GM23338 (cell line): ENCODE measurements at regions not wholly inside any gene's neighbourhood (a gene's known extent, or its start where the extent isn't known, plus 50 kb on each side); places are given as distances from the start of the nearest gene placed in this dataset.

ENCODE experiments used
- ATAC-seq: fragments of 200-7000 bp; cut with Tn5 transposase; 3 replicates; pipeline ENCODE4 v1.9.1; 2020
- DNase-seq: peaks from one replicate; pipeline ENCODE4 v3.0.0-alpha.2; 2015; ENCODE audit warnings: low spot score
- H2AFZ ChIP-seq: fragments of 200-600 bp; sonication (generic); 2 replicates; pipeline ENCODE4 v1.8.0; 2016; ENCODE audit warnings: antibody characterized with exemption, mild to moderate bottlenecking, moderate library complexity
- H3F3A ChIP-seq: fragments of 200-600 bp; sonication (generic); replicated peaks from 2 replicates; pipeline ENCODE4 v1.8.0; 2017; ENCODE audit warnings: antibody characterized with exemption, mixed run types, low read depth
- H3K27ac ChIP-seq: fragments of 200-600 bp; sonication (generic); 2 replicates; pipeline ENCODE4 v1.6.1; 2016; ENCODE audit warnings: low read depth
- H3K27me3 ChIP-seq: fragments of 200-600 bp; sonication (generic); 2 replicates; pipeline ENCODE4 v1.8.0; 2016; ENCODE audit warnings: mild to moderate bottlenecking, mixed run types, moderate library complexity; ENCODE audit not compliant: insufficient read depth
- H3K36me3 ChIP-seq: fragments of 200-600 bp; sonication (generic); 2 replicates; pipeline ENCODE4 v1.8.0; 2016; ENCODE audit warnings: mild to moderate bottlenecking; ENCODE audit not compliant: insufficient read depth
- H3K4me1 ChIP-seq: fragments of 200-600 bp; sonication (generic); 2 replicates; pipeline ENCODE4 v1.8.0; 2016; ENCODE audit warnings: mild to moderate bottlenecking, moderate library complexity; ENCODE audit not compliant: insufficient read depth
- H3K4me2 ChIP-seq: fragments of 200-600 bp; sonication (generic); 2 replicates; pipeline ENCODE4 v1.7.1; 2017; ENCODE audit warnings: mixed run types
- H3K4me3 ChIP-seq: fragments of 200-600 bp; sonication (generic); 2 replicates; pipeline ENCODE4 v1.6.1; 2016; ENCODE audit warnings: mixed run types
- H3K79me2 ChIP-seq: fragments of 200-600 bp; sonication (generic); replicated peaks from 2 replicates; pipeline ENCODE4 v1.8.0; 2017; ENCODE audit warnings: mild to moderate bottlenecking; ENCODE audit not compliant: insufficient read depth
- H3K9me2 ChIP-seq: fragments of 200-600 bp; sonication (generic); 2 replicates; pipeline ENCODE4 v1.8.0; 2017; ENCODE audit not compliant: insufficient read depth
- H4K20me1 ChIP-seq: fragments of 200-600 bp; sonication (generic); replicated peaks from 2 replicates; pipeline ENCODE4 v1.8.0; 2017; ENCODE audit warnings: mild to moderate bottlenecking; ENCODE audit not compliant: insufficient read depth
- H3K27ac Mint-ChIP-seq: 2 replicates; pipeline ENCODE4 v1.8.0; 2020; ENCODE audit warnings: inconsistent platforms, mild to moderate bottlenecking, moderate library complexity, mixed read lengths
- H3K27me3 Mint-ChIP-seq: 3 replicates; pipeline ENCODE4 v1.8.0; 2022; ENCODE audit warnings: low read depth, mild to moderate bottlenecking, moderate library complexity, mixed read lengths, inconsistent platforms; ENCODE audit not compliant: insufficient read depth, poor library complexity
- H3K36me3 Mint-ChIP-seq: 3 replicates; pipeline ENCODE4 v1.8.0; 2021; ENCODE audit warnings: low read depth, mild to moderate bottlenecking, inconsistent platforms, moderate library complexity, mixed read lengths
- H3K4me1 Mint-ChIP-seq: 3 replicates; pipeline ENCODE4 v1.8.0; 2020; ENCODE audit warnings: mild to moderate bottlenecking, inconsistent platforms, mixed read lengths
- H3K4me3 Mint-ChIP-seq: 3 replicates; pipeline ENCODE4 v1.8.0; 2021; ENCODE audit warnings: moderate library complexity, mild to moderate bottlenecking, inconsistent platforms, mixed read lengths
- H3K9me3 Mint-ChIP-seq: 3 replicates; pipeline ENCODE4 v1.8.0; 2020; ENCODE audit warnings: moderate library complexity, mild to moderate bottlenecking, inconsistent platforms, mixed read lengths
- CREB1 ChIP-seq: fragments of 250-450 bp; sonication (Bioruptor Pico); IDR thresholded peaks from 2 replicates; pipeline ENCODE4 v1.5.0; 2020; ENCODE audit warnings: low read depth, mild to moderate bottlenecking, moderate library complexity
- EZH2phosphoT487 ChIP-seq: fragments of 200-600 bp; sonication (generic); IDR thresholded peaks from one replicate; pipeline ENCODE4 v1.8.1; 2018; ENCODE audit warnings: antibody characterized with exemption; ENCODE audit not compliant: unreplicated experiment
- JUNB ChIP-seq: IDR thresholded peaks from one replicate; pipeline ENCODE4 v1.6.1; 2016; ENCODE audit warnings: antibody characterized with exemption; ENCODE audit not compliant: unreplicated experiment
- NANOG ChIP-seq: IDR thresholded peaks from 2 replicates; pipeline ENCODE4 v1.6.1; 2016; ENCODE audit warnings: antibody characterized with exemption, borderline replicate concordance
- ZNF331 ChIP-seq: fragments of 250-450 bp; sonication (Bioruptor Pico); IDR thresholded peaks from 2 replicates; pipeline ENCODE4 v1.5.0; 2020; ENCODE audit warnings: low read depth, mild to moderate bottlenecking, moderate library complexity
- TF ChIP-seq, protein P1 (sequence below): fragments of 250-450 bp; sonication (Bioruptor Pico); IDR thresholded peaks from 2 replicates; pipeline ENCODE4 v1.5.0; 2020; ENCODE audit warnings: mild to moderate bottlenecking, moderate library complexity
- TF ChIP-seq, protein P2 (sequence below), 2 experiments: fragments of 200-600 bp in 1 of 2; sonication (generic) in 1 of 2; conservative IDR thresholded peaks; 2 replicates each; pipeline versions ENCODE4 v1.5.1 to v1.6.1; 2016 to 2017; ENCODE audit warnings: antibody characterized with exemption in 2 of 2, low read depth in 2 of 2, mild to moderate bottlenecking in 2 of 2, moderate library complexity in 1 of 2

GRCh38 chr2:121005453-121005852 is 269.8 kb downstream of the GLI2 start (continued):
- TF ChIP-seq, protein P1, sequence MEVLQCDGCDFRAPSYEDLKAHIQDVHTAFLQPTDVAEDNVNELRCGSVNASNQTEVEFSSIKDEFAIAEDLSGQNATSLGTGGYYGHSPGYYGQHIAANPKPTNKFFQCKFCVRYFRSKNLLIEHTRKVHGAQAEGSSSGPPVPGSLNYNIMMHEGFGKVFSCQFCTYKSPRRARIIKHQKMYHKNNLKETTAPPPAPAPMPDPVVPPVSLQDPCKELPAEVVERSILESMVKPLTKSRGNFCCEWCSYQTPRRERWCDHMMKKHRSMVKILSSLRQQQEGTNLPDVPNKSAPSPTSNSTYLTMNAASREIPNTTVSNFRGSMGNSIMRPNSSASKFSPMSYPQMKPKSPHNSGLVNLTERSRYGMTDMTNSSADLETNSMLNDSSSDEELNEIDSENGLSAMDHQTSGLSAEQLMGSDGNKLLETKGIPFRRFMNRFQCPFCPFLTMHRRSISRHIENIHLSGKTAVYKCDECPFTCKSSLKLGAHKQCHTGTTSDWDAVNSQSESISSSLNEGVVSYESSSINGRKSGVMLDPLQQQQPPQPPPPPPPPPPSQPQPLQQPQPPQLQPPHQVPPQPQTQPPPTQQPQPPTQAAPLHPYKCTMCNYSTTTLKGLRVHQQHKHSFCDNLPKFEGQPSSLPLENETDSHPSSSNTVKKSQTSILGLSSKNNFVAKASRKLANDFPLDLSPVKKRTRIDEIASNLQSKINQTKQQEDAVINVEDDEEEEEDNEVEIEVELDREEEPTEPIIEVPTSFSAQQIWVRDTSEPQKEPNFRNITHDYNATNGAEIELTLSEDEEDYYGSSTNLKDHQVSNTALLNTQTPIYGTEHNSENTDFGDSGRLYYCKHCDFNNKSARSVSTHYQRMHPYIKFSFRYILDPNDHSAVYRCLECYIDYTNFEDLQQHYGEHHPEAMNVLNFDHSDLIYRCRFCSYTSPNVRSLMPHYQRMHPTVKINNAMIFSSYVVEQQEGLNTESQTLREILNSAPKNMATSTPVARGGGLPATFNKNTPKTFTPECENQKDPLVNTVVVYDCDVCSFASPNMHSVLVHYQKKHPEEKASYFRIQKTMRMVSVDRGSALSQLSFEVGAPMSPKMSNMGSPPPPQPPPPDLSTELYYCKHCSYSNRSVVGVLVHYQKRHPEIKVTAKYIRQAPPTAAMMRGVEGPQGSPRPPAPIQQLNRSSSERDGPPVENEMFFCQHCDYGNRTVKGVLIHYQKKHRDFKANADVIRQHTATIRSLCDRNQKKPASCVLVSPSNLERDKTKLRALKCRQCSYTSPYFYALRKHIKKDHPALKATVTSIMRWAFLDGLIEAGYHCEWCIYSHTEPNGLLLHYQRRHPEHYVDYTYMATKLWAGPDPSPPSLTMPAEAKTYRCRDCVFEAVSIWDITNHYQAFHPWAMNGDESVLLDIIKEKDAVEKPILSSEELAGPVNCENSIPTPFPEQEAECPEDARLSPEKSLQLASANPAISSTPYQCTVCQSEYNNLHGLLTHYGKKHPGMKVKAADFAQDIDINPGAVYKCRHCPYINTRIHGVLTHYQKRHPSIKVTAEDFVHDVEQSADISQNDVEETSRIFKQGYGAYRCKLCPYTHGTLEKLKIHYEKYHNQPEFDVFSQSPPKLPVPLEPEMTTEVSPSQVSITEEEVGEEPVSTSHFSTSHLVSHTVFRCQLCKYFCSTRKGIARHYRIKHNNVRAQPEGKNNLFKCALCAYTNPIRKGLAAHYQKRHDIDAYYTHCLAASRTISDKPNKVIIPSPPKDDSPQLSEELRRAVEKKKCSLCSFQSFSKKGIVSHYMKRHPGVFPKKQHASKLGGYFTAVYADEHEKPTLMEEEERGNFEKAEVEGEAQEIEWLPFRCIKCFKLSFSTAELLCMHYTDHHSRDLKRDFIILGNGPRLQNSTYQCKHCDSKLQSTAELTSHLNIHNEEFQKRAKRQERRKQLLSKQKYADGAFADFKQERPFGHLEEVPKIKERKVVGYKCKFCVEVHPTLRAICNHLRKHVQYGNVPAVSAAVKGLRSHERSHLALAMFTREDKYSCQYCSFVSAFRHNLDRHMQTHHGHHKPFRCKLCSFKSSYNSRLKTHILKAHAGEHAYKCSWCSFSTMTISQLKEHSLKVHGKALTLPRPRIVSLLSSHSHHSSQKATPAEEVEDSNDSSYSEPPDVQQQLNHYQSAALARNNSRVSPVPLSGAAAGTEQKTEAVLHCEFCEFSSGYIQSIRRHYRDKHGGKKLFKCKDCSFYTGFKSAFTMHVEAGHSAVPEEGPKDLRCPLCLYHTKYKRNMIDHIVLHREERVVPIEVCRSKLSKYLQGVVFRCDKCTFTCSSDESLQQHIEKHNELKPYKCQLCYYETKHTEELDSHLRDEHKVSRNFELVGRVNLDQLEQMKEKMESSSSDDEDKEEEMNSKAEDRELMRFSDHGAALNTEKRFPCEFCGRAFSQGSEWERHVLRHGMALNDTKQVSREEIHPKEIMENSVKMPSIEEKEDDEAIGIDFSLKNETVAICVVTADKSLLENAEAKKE: no peak
- TF ChIP-seq NANOG: no peak

DNA sequence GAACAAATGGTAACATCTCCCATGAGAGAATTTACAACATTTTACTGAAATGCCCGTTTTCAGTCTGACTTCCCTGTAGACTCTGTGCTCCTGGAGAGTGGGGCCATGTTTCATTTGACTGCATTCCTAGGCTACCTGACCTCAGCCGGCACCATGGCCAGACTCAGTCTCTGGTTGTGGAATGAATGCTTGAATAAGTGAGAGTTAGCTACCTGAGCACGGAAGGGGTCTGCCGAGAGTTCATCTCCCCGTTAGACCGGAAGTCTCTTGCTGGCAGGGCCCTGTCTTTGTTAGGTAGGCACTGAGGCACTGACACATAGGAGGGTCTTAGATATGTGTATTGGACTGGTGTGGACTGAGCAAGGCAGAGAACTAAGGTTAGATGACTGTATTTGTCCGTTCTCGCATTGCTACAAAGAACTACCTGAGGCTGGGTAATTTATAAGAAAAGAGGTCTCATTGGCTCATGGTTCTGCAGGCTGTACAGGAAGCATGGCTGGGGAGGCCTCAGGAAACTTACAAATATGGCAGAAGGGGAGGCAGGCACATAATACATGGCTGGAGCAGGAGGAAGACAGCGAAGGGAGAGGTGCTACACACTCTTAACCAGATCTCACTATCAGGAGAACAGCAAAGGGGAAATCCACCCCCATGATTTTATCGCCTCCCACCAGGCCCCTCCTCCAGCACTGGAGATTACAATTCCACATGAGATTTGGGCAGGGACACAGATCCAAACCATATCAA is 271.2 kb downstream of the GLI2 start:
- no peak for DNase-seq
- H3K27me3 ChIP-seq: no peaks in the 10 kb centered on the region
- no peak overlapping the region for H3K4me3 Mint-ChIP-seq
- H3K27ac ChIP-seq: no peak overlapping the region
- peaks cover 19% of the 10 kb centered on the region for H3K27me3 Mint-ChIP-seq
- H2AFZ ChIP-seq: no peak overlapping the region
- peaks cover 8% of the 10 kb centered on the region; the same call in 1 of the 3 replicates for H3K9me3 Mint-ChIP-seq
- H3K36me3 Mint-ChIP-seq: peaks cover 6% of the 10 kb centered on the region
- no peak overlapping the region for H3K4me3 ChIP-seq
- H3K79me2 ChIP-seq: no peaks in the 10 kb centered on the region
- H3K4me1 Mint-ChIP-seq: peaks cover 20% of the 10 kb centered on the region
- no peak overlapping the region for H3K27ac Mint-ChIP-seq
- H3K4me2 ChIP-seq: no peak overlapping the region
- no peaks in the 10 kb centered on the region for H3K9me2 ChIP-seq
- H3F3A ChIP-seq: no peaks in the 10 kb centered on the region
- peaks cover 13% of the 10 kb centered on the region for H3K4me1 ChIP-seq
- H4K20me1 ChIP-seq: no peaks in the 10 kb centered on the region
- no peak for ATAC-seq
- H3K36me3 ChIP-seq: no peaks in the 10 kb centered on the region
- TF ChIP-seq, protein P1: no peak
- no peak for TF ChIP-seq JUNB
- no peak for TF ChIP-seq CREB1 (CRISPR knock-in tag)
- TF ChIP-seq, protein P2, sequence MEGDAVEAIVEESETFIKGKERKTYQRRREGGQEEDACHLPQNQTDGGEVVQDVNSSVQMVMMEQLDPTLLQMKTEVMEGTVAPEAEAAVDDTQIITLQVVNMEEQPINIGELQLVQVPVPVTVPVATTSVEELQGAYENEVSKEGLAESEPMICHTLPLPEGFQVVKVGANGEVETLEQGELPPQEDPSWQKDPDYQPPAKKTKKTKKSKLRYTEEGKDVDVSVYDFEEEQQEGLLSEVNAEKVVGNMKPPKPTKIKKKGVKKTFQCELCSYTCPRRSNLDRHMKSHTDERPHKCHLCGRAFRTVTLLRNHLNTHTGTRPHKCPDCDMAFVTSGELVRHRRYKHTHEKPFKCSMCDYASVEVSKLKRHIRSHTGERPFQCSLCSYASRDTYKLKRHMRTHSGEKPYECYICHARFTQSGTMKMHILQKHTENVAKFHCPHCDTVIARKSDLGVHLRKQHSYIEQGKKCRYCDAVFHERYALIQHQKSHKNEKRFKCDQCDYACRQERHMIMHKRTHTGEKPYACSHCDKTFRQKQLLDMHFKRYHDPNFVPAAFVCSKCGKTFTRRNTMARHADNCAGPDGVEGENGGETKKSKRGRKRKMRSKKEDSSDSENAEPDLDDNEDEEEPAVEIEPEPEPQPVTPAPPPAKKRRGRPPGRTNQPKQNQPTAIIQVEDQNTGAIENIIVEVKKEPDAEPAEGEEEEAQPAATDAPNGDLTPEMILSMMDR (conservative IDR thresholded peaks at IDR 0.05; ENCODE audit: low read depth in 2 of 2): no peak
- no peak for TF ChIP-seq ZNF331 (CRISPR knock-in tag)
- no peak for TF ChIP-seq EZH2phosphoT487
